ENCODE measurements at regions not wholly inside any gene's neighbourhood (a gene's known extent, or its start where the extent isn't known, plus 50 kb on each side); places are given as distances from the start of the nearest gene placed in this dataset.

- TF ChIP-seq CTCF (IDR thresholded peaks at IDR 0.05; ENCODE audit: poor library complexity, severe bottlenecking), result no peak
- TF ChIP-seq TAF1 (IDR thresholded peaks at IDR 0.05; ENCODE audit: low read depth), result no peak
- TF ChIP-seq MXI1 (conservative IDR thresholded peaks at IDR 0.05; ENCODE audit: poor library complexity, severe bottlenecking), result no peak
- no peak for TF ChIP-seq EP300 (conservative IDR thresholded peaks at IDR 0.05; ENCODE audit: poor library complexity, severe bottlenecking)
- no peak for TF ChIP-seq REST (IDR thresholded peaks at IDR 0.05; ENCODE audit: borderline replicate concordance)
- no peak for TF ChIP-seq EZH2 (IDR thresholded peaks at IDR 0.05; ENCODE audit: borderline replicate concordance, insufficient read depth, low read length, poor library complexity, severe bottlenecking)
- no peak for TF ChIP-seq POLR2AphosphoS5 (IDR thresholded peaks at IDR 0.05)
Observed at GRCh38 chr3:194245474-194245873, 105.7 kb downstream of the CPN2 start.

All from neural cell (in vitro differentiated cells).